ENCODE measurements at regions not wholly inside any gene's neighbourhood (a gene's known extent, or its start where the extent isn't known, plus 50 kb on each side); places are given as distances from the start of the nearest gene placed in this dataset.

- TF ChIP-seq CTCF (conservative IDR thresholded peaks at IDR 0.05 in 1 of 2, IDR thresholded peaks at IDR 0.05 in 1 of 2; ENCODE audit: extremely low read depth in 1 of 2, insufficient read depth in 1 of 2, low read depth in 1 of 2, low read length in 2 of 2): no peak
- TF ChIP-seq EZH2 (IDR thresholded peaks at IDR 0.05; ENCODE audit: borderline replicate concordance, low read length): no peak
These were observed 603.3 kb downstream of the EFNA5 start for GRCh38 chr5:107067395-107067794.

All from mammary epithelial cell (primary cell).